Kidney (tissue), 13 donors: ENCODE measurements at regions not wholly inside any gene's neighbourhood (a gene's known extent, or its start where the extent isn't known, plus 50 kb on each side); places are given as distances from the start of the nearest gene placed in this dataset.

Experiments
- DNase-seq, 5 donors: peaks; one replicate each; pipeline ENCODE4 v3.0.0-alpha.2; 2013 to 2020
- FAIRE-seq: peaks from 2 replicates; lab custom pipeline; 2012; peaks lifted over from hg19 to GRCh38; lab: Jason Lieb, UNC
- H3K27ac ChIP-seq, 2 donors: one replicate each; pipeline ENCODE4 v1.7.0; 2013; ENCODE audit warnings: low read depth in 2 of 2, low read length in 2 of 2, inconsistent platforms in 1 of 2
- H3K27me3 ChIP-seq: one replicate; pipeline ENCODE4 v1.7.1; 2013; ENCODE audit warnings: low read length, inconsistent platforms; ENCODE audit not compliant: control insufficient read depth, insufficient read depth
- H3K36me3 ChIP-seq, 3 donors: one replicate each; pipeline versions ENCODE4 v1.7.0 to v1.7.1; 2013; ENCODE audit warnings: low read length in 3 of 3, control low read depth in 1 of 3, inconsistent platforms in 1 of 3; ENCODE audit not compliant: insufficient read depth in 3 of 3, control insufficient read depth in 2 of 3
- H3K4me1 ChIP-seq, 3 donors: one replicate each; pipeline versions ENCODE4 v1.7.0 to v1.7.1; 2013; ENCODE audit warnings: low read length in 3 of 3, inconsistent platforms in 1 of 3, low read depth in 1 of 3; ENCODE audit not compliant: control insufficient read depth in 2 of 3, insufficient read depth in 2 of 3
- H3K4me3 ChIP-seq, 3 donors: one replicate each; pipeline versions ENCODE4 v1.7.0 to v1.8.1; 2013; ENCODE audit warnings: low read length in 3 of 3, control low read depth in 1 of 3, inconsistent platforms in 1 of 3
- H3K9ac ChIP-seq, 3 donors: one replicate each; pipeline versions ENCODE4 v1.7.0 to v1.7.1; 2013; ENCODE audit warnings: low read length in 3 of 3, control low read depth in 1 of 3, inconsistent platforms in 1 of 3
- H3K9me3 ChIP-seq, 3 donors: one replicate each; pipeline versions ENCODE4 v1.7.0 to v1.7.1; 2013; ENCODE audit warnings: low read length in 3 of 3, control low read depth in 1 of 3, inconsistent platforms in 1 of 3; ENCODE audit not compliant: control insufficient read depth in 2 of 3, insufficient read depth in 1 of 3
- CTCF ChIP-seq: IDR thresholded peaks from 3 replicates; pipeline ENCODE4 v1.5.1; 2012; ENCODE audit warnings: mild to moderate bottlenecking, moderate library complexity, borderline replicate concordance; ENCODE audit not compliant: insufficient read depth; ENCODE audit errors: extremely low read depth
- intact Hi-C: fragments of 100-400 bp; cut with DNase I; formaldehyde crosslinking; loops from one replicate; pipeline ENCODE4 v1.11.1; 2022
- donor health status: control.
- donor health status: control.
- donor health status: control.
- donor health status: control.
- donor health status: control.
- donor health status: DM: yes; HTN: yes; CAD: no.
- donor health status: Normal renal cell carcinoma (clear cell type).

GRCh38 chr11:70834277-70834940 lies 418.0 kb downstream of the SHANK2 start:
- H3K4me1 ChIP-seq, result no peaks in the 10 kb centered on the region
- no peaks in the 10 kb centered on the region for H3K9me3 ChIP-seq
- TF ChIP-seq CTCF, result no peak
- DNase-seq (no peak), FAIRE-seq (no peak)
- no peak overlapping the region for H3K27ac ChIP-seq
- no peak overlapping the region for H3K9ac ChIP-seq
- H3K27me3 ChIP-seq, result no peaks in the 10 kb centered on the region
- no peaks in the 10 kb centered on the region for H3K36me3 ChIP-seq
- intact Hi-C loops, result no loop called here
- no peak overlapping the region for H3K4me3 ChIP-seq

GRCh38 chr11:70834984-70835560 lies 417.3 kb downstream of the SHANK2 start:
- intact Hi-C loops, result no loop called here
- Histone ChIP-seq H3K4me1 (no peaks in the 10 kb centered on the region), H3K27ac (no peak overlapping the region), H3K36me3 (no peaks in the 10 kb centered on the region), H3K27me3 (no peaks in the 10 kb centered on the region), H3K4me3 (no peak overlapping the region), H3K9ac (no peak overlapping the region), H3K9me3 (no peaks in the 10 kb centered on the region)
- FAIRE-seq, result no peak
- no peak for TF ChIP-seq CTCF
- DNase-seq, result peak in 1 of 5 donors; percentile 12

- intact Hi-C loops, result no loop called here
- no peak overlapping the region for H3K4me3 ChIP-seq
- no peaks in the 10 kb centered on the region for H3K27me3 ChIP-seq
- FAIRE-seq (no peak), DNase-seq (peak in 1 of 5 donors; percentile 49)
- H3K27ac ChIP-seq, result no peak overlapping the region
- no peak overlapping the region for H3K9ac ChIP-seq
- no peaks in the 10 kb centered on the region for H3K4me1 ChIP-seq
- no peaks in the 10 kb centered on the region for H3K9me3 ChIP-seq
- no peaks in the 10 kb centered on the region for H3K36me3 ChIP-seq
- TF ChIP-seq CTCF, result no peak
Measured at GRCh38 chr11:70836071-70836470, 416.3 kb downstream of the SHANK2 start.
